ENCODE measurements at regions not wholly inside any gene's neighbourhood (a gene's known extent, or its start where the extent isn't known, plus 50 kb on each side); places are given as distances from the start of the nearest gene placed in this dataset.

GRCh38 chr10:4125776-4126175 lies 340.8 kb upstream of the KLF6 start:
- Histone ChIP-seq H3K4me3 (ENCODE audit: low read depth in 1 of 5, low read length in 5 of 5) (no peak overlapping the region), H3K9me3 (ENCODE audit: control insufficient read depth in 5 of 5, low read length in 5 of 5) (peaks cover 2 to 9% (median 5%) of the 10 kb centered on the region in 5 donors), H3K9ac (ENCODE audit: low read length in 5 of 5) (no peak overlapping the region), H3K27ac (ENCODE audit: low read depth, low read length) (no peak overlapping the region), H3K27me3 (ENCODE audit: control insufficient read depth in 5 of 5, insufficient read depth in 4 of 5, low read length in 5 of 5) (no peaks in the 10 kb centered on the region), H3K36me3 (ENCODE audit: control insufficient read depth in 5 of 5, insufficient read depth in 5 of 5, low read length in 5 of 5) (no peaks in the 10 kb centered on the region), H3K4me1 (ENCODE audit: control insufficient read depth in 5 of 5, insufficient read depth in 5 of 5, low read length in 5 of 5) (peaks cover 0 to 39% (median 7%) of the 10 kb centered on the region in 5 donors)

DNA sequence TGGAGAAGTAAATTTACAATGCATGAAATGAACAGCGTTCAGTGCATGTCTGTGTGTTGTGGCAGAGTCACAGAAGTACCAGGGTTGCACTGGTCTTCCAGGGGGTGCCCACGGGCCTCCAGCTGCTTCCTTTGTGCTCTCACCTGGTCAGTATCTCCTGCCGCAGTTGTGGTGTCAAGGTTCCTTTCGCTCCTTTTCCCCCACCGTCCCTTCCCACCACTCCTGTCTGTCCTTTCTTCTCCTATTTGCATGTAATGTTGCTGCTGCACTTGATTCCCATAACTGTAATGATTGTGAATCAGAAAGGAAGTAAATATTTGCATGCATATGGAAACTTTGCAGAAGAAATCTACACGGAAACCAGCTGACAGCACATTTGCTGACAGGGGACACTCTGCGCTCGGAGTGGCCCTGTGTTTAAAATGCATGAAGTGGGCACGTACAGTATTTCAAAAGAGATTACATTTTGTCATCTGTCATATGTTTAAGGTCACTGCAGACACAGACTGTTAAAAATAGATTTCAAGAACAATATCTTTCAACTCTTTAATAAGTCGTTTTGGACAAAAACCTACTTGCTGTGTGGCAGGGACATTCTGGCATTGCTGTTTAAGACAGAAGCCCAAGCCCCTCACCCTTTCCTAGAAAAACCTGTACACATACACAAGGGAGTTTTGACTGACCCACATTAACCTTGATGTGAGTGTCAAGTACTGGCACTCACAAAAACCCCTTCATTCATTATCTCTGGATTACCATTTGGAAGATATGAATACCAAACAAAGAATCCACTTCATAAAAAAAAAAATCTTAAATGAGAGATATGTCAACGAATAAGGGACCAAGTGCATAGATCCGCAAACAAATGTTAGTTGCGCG lies 336.7 kb upstream of the KLF6 start:
- Histone ChIP-seq H3K4me1 (ENCODE audit: control insufficient read depth in 5 of 5, insufficient read depth in 5 of 5, low read length in 5 of 5) (peaks cover 0 to 14% (median 0%) of the 10 kb centered on the region in 5 donors), H3K9me3 (ENCODE audit: control insufficient read depth in 5 of 5, low read length in 5 of 5) (peaks cover 2 to 9% (median 5%) of the 10 kb centered on the region in 5 donors), H3K36me3 (ENCODE audit: control insufficient read depth in 5 of 5, insufficient read depth in 5 of 5, low read length in 5 of 5) (no peaks in the 10 kb centered on the region), H3K9ac (ENCODE audit: low read length in 5 of 5) (peak overlapping the region in 1 of 5 donors; percentile 68), H3K27ac (ENCODE audit: low read depth, low read length) (no peak overlapping the region), H3K4me3 (ENCODE audit: low read depth in 1 of 5, low read length in 5 of 5) (peak overlapping the region in 4 of 5 donors; percentile 33 to 59 (median 48)), H3K27me3 (ENCODE audit: control insufficient read depth in 5 of 5, insufficient read depth in 4 of 5, low read length in 5 of 5) (no peaks in the 10 kb centered on the region)

DNA sequence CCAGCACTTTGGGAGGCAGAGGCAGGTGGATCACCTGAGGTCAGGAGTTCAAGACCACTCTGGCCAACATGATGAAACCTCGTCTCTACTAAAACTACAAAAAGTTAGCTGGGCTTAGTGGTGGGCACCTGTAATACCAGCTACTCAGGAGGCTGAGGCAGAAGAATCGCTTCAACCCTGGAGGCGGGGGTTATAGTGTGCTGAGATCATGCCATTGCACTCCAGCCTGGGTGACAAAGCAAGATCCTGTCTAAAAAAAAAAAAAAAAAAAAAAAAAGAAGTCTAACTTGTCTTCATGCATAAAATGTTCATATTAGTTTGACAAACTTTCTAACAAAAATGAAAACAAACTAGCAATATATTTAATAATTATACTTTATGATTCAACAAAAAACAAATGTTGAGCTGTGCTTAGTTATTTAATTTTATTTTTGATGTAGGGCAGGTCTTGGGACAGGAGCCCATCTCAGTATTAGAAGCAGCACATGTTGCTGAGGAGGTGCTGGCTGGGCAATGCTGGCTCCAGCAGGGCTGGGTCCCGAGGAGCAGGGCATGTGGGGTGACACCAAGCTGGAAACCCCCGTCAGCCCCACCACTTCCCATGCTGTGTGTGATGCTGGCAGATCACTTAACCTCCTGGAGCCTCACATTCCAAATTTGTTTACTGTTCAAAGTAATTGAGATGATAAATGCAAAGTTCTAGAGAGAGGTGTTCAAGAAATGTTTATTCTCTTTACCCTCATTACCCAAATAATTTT lies 335.3 kb upstream of the KLF6 start:
- H3K9me3 ChIP-seq (ENCODE audit: control insufficient read depth in 5 of 5, low read length in 5 of 5), result peaks cover 2 to 9% (median 4%) of the 10 kb centered on the region in 5 donors
- peaks cover 0 to 14% (median 0%) of the 10 kb centered on the region in 5 donors for H3K4me1 ChIP-seq (ENCODE audit: control insufficient read depth in 5 of 5, insufficient read depth in 5 of 5, low read length in 5 of 5)
- no peak overlapping the region for H3K4me3 ChIP-seq (ENCODE audit: low read depth in 1 of 5, low read length in 5 of 5)
- no peak overlapping the region for H3K9ac ChIP-seq (ENCODE audit: low read length in 5 of 5)
- no peaks in the 10 kb centered on the region for H3K27me3 ChIP-seq (ENCODE audit: control insufficient read depth in 5 of 5, insufficient read depth in 4 of 5, low read length in 5 of 5)
- no peak overlapping the region for H3K27ac ChIP-seq (ENCODE audit: low read depth, low read length)
- no peaks in the 10 kb centered on the region for H3K36me3 ChIP-seq (ENCODE audit: control insufficient read depth in 5 of 5, insufficient read depth in 5 of 5, low read length in 5 of 5)

DNA sequence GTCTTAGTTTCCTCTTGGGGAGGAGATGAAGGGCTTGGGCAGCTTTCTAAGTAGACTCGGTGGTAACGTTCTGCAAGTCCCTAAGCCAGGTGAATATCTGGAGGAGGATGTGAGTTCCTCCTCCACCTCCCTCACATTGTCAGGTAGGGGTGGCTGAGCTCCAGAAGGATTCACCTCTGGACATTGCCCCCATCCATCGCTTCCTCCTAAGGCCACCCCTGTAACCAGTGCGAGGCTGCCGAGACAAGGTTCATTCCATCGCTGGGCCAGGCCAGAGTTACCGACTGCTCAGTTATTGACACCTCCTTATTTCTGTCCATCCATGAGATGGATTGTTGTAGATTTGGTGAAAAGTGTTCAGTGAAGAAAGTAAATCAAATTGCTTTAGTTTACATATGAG lies 334.1 kb upstream of the KLF6 start:
- Histone ChIP-seq H3K4me3 (ENCODE audit: low read depth in 1 of 5, low read length in 5 of 5) (no peak overlapping the region), H3K36me3 (ENCODE audit: control insufficient read depth in 5 of 5, insufficient read depth in 5 of 5, low read length in 5 of 5) (no peaks in the 10 kb centered on the region), H3K9me3 (ENCODE audit: control insufficient read depth in 5 of 5, low read length in 5 of 5) (no peaks in the 10 kb centered on the region), H3K9ac (ENCODE audit: low read length in 5 of 5) (no peak overlapping the region), H3K27me3 (ENCODE audit: control insufficient read depth in 5 of 5, insufficient read depth in 4 of 5, low read length in 5 of 5) (no peaks in the 10 kb centered on the region), H3K4me1 (ENCODE audit: control insufficient read depth in 5 of 5, insufficient read depth in 5 of 5, low read length in 5 of 5) (peaks cover 0 to 14% (median 0%) of the 10 kb centered on the region in 5 donors), H3K27ac (ENCODE audit: low read depth, low read length) (no peak overlapping the region)

GRCh38 chr10:4117604-4118003 lies 332.6 kb upstream of the KLF6 start:
- no peaks in the 10 kb centered on the region for H3K36me3 ChIP-seq (ENCODE audit: control insufficient read depth in 5 of 5, insufficient read depth in 5 of 5, low read length in 5 of 5)
- H3K4me3 ChIP-seq (ENCODE audit: low read depth in 1 of 5, low read length in 5 of 5), result no peak overlapping the region
- H3K9me3 ChIP-seq (ENCODE audit: control insufficient read depth in 5 of 5, low read length in 5 of 5), result no peaks in the 10 kb centered on the region
- H3K4me1 ChIP-seq (ENCODE audit: control insufficient read depth in 5 of 5, insufficient read depth in 5 of 5, low read length in 5 of 5), result peaks cover 0 to 13% (median 0%) of the 10 kb centered on the region in 5 donors
- H3K9ac ChIP-seq (ENCODE audit: low read length in 5 of 5), result no peak overlapping the region
- no peaks in the 10 kb centered on the region for H3K27me3 ChIP-seq (ENCODE audit: control insufficient read depth in 5 of 5, insufficient read depth in 4 of 5, low read length in 5 of 5)
- H3K27ac ChIP-seq (ENCODE audit: low read depth, low read length), result no peak overlapping the region

- Histone ChIP-seq H3K36me3 (ENCODE audit: control insufficient read depth in 5 of 5, insufficient read depth in 5 of 5, low read length in 5 of 5) (no peaks in the 10 kb centered on the region), H3K4me3 (ENCODE audit: low read depth in 1 of 5, low read length in 5 of 5) (no peak overlapping the region), H3K9me3 (ENCODE audit: control insufficient read depth in 5 of 5, low read length in 5 of 5) (no peaks in the 10 kb centered on the region), H3K27ac (ENCODE audit: low read depth, low read length) (no peak overlapping the region), H3K9ac (ENCODE audit: low read length in 5 of 5) (no peak overlapping the region), H3K4me1 (ENCODE audit: control insufficient read depth in 5 of 5, insufficient read depth in 5 of 5, low read length in 5 of 5) (peaks cover 0 to 23% (median 6%) of the 10 kb centered on the region in 5 donors), H3K27me3 (ENCODE audit: control insufficient read depth in 5 of 5, insufficient read depth in 4 of 5, low read length in 5 of 5) (no peaks in the 10 kb centered on the region)
These were observed 326.6 kb upstream of the KLF6 start for GRCh38 chr10:4111643-4112042.

- Histone ChIP-seq H3K4me3 (ENCODE audit: low read depth in 1 of 5, low read length in 5 of 5) (no peak overlapping the region), H3K4me1 (ENCODE audit: control insufficient read depth in 5 of 5, insufficient read depth in 5 of 5, low read length in 5 of 5) (peaks cover 0 to 23% (median 6%) of the 10 kb centered on the region in 5 donors), H3K36me3 (ENCODE audit: control insufficient read depth in 5 of 5, insufficient read depth in 5 of 5, low read length in 5 of 5) (no peaks in the 10 kb centered on the region), H3K9ac (ENCODE audit: low read length in 5 of 5) (no peak overlapping the region), H3K9me3 (ENCODE audit: control insufficient read depth in 5 of 5, low read length in 5 of 5) (peaks cover 0 to 3% (median 0%) of the 10 kb centered on the region in 5 donors), H3K27ac (ENCODE audit: low read depth, low read length) (no peak overlapping the region), H3K27me3 (ENCODE audit: control insufficient read depth in 5 of 5, insufficient read depth in 4 of 5, low read length in 5 of 5) (no peaks in the 10 kb centered on the region)
These were observed 324.5 kb upstream of the KLF6 start for GRCh38 chr10:4109469-4109868.

DNA sequence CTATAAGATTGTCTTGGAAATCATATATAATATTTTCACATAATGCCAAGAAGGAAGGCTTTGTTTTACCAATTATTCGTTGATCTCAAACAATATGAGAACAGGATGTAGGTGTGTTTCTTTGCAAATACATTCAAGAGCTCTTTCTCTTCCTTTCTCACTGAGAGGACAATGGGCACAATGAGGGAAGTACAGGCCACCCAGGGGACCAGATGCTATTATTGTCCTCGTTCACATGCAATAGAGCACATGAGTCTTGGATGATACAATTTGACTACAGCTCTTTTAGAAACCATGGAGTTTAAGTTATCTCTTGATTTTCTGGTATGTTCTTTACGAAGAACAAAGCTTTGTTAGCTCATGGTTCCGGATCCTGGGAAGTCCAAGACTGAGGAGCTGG lies 323.7 kb upstream of the KLF6 start:
- H3K4me3 ChIP-seq (ENCODE audit: low read depth in 1 of 5, low read length in 5 of 5), result no peak overlapping the region
- no peaks in the 10 kb centered on the region for H3K36me3 ChIP-seq (ENCODE audit: control insufficient read depth in 5 of 5, insufficient read depth in 5 of 5, low read length in 5 of 5)
- H3K9me3 ChIP-seq (ENCODE audit: control insufficient read depth in 5 of 5, low read length in 5 of 5), result peaks cover 0 to 3% (median 0%) of the 10 kb centered on the region in 5 donors
- H3K27me3 ChIP-seq (ENCODE audit: control insufficient read depth in 5 of 5, insufficient read depth in 4 of 5, low read length in 5 of 5), result no peaks in the 10 kb centered on the region
- peaks cover 0 to 23% (median 6%) of the 10 kb centered on the region in 5 donors for H3K4me1 ChIP-seq (ENCODE audit: control insufficient read depth in 5 of 5, insufficient read depth in 5 of 5, low read length in 5 of 5)
- peak overlapping the region; percentile 32 for H3K27ac ChIP-seq (ENCODE audit: low read depth, low read length)
- no peak overlapping the region for H3K9ac ChIP-seq (ENCODE audit: low read length in 5 of 5)

DNA sequence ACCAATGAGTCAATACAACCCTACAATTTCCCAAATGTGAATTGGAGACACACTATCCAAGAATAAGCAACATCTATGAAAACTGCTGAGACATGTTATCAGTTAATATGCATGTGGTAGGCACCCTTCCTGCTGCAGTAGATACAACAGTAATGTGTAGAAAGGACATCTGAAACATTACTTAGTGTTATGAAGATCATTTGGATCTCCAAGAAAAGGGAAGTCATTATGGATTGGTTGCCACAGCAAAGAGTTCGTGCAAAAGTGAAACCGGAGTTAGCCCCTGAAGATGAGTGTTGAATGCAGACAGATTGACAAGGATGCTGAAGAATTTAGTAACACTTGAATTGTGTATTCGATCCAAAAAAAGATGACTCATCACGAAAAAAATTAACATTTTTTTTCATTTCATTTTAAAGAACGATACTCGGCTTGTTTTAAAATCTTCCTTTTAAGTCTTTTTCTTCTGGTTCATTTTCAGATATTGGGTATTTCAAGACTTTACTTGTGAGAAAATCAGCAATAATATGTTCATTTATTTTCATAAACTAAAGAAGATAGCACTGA lies 322.4 kb upstream of the KLF6 start:
- H3K36me3 ChIP-seq (ENCODE audit: control insufficient read depth in 5 of 5, insufficient read depth in 5 of 5, low read length in 5 of 5), result no peaks in the 10 kb centered on the region
- H3K4me1 ChIP-seq (ENCODE audit: control insufficient read depth in 5 of 5, insufficient read depth in 5 of 5, low read length in 5 of 5), result peaks cover 0 to 23% (median 6%) of the 10 kb centered on the region in 5 donors
- peaks cover 0 to 3% (median 0%) of the 10 kb centered on the region in 5 donors for H3K9me3 ChIP-seq (ENCODE audit: control insufficient read depth in 5 of 5, low read length in 5 of 5)
- H3K9ac ChIP-seq (ENCODE audit: low read length in 5 of 5), result no peak overlapping the region
- no peak overlapping the region for H3K4me3 ChIP-seq (ENCODE audit: low read depth in 1 of 5, low read length in 5 of 5)
- no peaks in the 10 kb centered on the region for H3K27me3 ChIP-seq (ENCODE audit: control insufficient read depth in 5 of 5, insufficient read depth in 4 of 5, low read length in 5 of 5)
- H3K27ac ChIP-seq (ENCODE audit: low read depth, low read length), result no peak overlapping the region
